ENCODE measurements at regions not wholly inside any gene's neighbourhood (a gene's known extent, or its start where the extent isn't known, plus 50 kb on each side); places are given as distances from the start of the nearest gene placed in this dataset.
"Not testable (repeated sequence)": the region's sequence is repeated elsewhere in the genome, so short reads cannot be mapped to it uniquely, and the experiment has no call there.

- DNase-seq (ENCODE audit: low spot score), result no peak
These were observed 481.6 kb upstream of the LRRC7 start for GRCh38 chr1:69086148-69086547.

DNA sequence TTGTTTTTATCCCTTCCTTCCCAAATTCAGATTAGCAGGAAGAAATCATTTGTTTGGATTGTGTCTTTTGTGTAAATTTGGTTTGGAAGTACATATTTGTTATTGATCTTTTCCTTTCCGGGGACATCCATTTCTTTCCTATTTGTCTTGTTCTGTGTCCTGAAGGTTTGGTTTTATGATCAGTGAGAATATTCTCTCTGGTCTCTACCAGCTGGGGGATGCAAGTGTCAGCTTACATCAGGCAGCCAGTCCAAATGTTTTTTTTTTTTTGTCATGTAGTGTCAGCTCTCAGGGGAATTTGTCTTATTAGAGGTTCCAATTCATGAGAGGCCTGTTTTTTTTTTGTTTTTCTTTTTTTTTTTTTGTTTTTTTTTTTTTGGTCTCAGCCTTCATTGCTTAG lies 479.2 kb upstream of the LRRC7 start:
- DNase-seq (ENCODE audit: low spot score), result no peak

DNA sequence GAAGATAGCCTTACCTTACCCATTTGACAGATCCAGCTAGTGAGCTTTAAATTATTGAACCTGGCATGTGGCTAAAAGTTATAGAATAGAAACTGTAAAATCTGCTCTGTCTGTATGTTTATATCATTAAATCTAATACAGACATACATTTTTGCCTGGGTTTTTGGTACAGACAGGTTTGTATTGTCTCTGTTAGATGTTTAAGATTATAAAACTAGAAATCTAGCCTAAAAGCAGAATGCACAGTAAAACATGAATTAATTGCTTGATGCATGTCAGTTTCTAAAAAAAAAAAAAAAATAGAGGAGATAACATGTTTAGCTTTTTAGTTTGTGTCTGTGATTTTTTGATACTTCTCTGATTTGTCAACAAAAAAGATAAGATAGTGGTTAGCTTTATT lies 477.6 kb upstream of the LRRC7 start:
- DNase-seq (ENCODE audit: low spot score), result no peak

- no peak for DNase-seq (ENCODE audit: low spot score)
These were observed 477.0 kb upstream of the LRRC7 start for GRCh38 chr1:69090752-69091151.

DNA sequence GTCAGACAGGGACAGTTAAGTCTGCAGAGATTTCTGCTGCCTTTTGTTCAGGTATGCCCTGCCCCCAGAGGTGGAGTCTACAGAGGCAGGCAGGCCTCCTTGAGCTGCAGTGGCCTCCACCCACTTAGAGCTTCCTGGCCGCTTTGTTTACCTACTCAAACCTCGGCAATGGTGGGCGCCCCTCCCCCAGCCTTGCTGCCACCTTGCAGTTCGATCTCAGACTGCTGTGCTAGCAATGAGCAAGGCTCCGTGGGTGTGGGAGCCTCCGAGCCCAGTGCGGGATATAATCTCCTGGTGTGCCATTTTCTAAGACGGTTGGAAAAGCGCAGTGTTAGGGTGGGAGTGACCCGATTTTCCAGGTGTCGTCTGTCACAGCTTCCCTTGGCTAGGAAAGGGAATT lies 465.7 kb upstream of the LRRC7 start:
- DNase-seq (ENCODE audit: low spot score), result not testable (repeated sequence)

- no peak for DNase-seq (ENCODE audit: low spot score)
These were observed 464.5 kb upstream of the LRRC7 start for GRCh38 chr1:69103213-69103612.

DNA sequence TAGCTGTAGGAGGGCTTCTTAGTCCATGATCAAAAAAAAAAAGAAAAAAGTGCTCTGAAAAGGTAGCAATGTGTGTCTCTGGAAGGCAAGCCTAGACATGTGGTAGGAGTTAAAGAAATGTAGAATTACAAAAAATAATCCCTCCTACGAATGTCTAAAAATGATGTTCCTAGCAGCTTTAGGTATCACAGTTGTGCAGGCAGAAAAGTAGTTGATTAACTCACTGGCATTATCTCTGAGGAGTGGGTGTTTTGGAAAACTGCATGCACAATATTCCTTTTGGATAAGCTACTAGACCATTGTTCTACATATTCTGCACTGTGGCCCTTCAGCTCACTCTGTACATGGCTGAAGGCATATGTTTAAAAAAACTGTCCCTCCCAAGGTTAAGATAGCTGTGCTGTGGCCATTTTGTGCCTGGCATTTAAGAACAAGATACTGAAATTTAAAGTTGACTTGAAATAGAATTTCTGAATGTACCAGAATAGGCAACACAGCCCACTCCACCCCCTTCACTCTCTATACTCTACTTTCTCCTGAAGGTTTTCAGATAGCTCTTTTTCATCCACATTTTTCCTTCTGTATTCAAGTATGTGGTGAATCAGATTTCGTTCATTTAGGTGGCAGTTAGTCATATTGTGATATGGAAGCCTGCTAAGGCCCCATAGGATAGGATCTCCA lies 463.9 kb upstream of the LRRC7 start:
- DNase-seq (ENCODE audit: low spot score), result no peak

GRCh38 chr1:69104894-69105293 lies 462.8 kb upstream of the LRRC7 start:
- DNase-seq (ENCODE audit: low spot score), result no peak

DNA sequence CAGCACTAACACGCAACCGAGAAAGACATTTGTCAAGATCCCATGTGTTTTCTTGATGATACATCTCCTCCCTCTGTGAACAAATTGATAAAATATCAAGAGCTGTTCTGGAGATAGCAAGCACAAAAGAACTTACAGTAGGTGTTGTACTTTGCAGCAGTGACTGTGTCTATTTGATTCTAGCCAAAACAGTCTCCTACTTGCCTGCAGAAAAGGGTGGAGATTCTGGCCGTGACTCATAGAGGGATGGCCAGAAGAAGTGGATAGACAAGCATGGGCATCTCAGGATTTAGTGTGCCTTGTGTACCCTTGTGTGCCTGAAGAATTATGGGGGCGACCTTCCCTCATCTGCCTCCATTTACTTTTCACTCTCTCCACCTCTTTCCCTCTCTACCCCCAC lies 458.4 kb upstream of the LRRC7 start:
- DNase-seq (ENCODE audit: low spot score), result no peak

- DNase-seq (ENCODE audit: low spot score), result no peak
These were observed 456.9 kb upstream of the LRRC7 start for GRCh38 chr1:69110851-69111250.

DNA sequence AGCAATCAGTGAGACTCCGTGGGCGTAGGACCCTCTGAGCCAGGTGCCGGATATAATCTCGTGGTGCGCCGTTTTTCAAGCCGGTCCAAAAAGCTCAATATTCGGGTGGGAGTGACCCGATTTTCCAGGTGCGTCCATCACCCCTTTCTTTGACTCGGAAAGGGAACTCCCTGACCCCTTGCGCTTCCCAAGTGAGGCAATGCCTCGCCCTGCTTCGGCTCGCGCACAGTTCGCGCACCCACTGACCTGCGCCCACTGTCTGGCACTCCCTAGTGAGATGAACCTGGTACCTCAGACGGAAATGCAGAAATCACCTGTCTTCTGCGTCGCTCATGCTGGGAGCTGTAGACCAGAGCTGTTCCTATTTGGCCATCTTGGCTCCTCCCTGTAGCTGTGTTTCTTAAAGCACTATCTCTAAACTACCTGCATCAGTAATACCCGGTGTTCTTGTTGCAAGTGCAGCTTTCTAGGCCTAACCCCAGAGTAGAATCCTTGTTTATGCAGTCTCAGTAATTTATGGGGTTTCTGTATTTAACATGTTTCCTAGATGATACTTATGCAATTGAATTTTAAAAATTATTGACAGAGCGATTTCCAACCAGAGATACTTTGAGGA lies 447.5 kb upstream of the LRRC7 start:
- not testable (repeated sequence) for DNase-seq (ENCODE audit: low spot score)

- no peak for DNase-seq (ENCODE audit: low spot score)
These were observed 446.9 kb upstream of the LRRC7 start for GRCh38 chr1:69120817-69121216.

GRCh38 chr1:69121723-69122122 lies 446.0 kb upstream of the LRRC7 start:
- peak; percentile 3 for DNase-seq (ENCODE audit: low spot score)

DNA sequence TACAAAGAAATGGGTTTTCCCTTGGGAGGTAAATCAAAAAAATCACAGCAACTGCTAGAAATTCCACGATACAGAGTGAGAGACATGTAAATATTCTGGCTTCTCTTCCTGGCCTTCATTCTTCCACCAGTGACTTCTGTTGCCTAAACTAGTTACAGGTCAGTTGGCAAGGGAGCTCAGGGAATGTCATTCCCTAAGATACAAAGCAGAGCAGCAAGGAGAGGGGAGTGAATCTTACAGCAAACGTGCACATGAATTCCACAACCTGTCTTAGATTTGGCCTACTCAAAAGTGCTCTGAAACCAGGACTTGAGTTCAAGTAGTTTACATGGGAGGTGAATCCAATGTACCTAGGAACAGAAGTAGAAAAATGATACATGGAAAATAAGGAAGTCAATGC lies 445.3 kb upstream of the LRRC7 start:
- DNase-seq (ENCODE audit: low spot score), result no peak

DNA sequence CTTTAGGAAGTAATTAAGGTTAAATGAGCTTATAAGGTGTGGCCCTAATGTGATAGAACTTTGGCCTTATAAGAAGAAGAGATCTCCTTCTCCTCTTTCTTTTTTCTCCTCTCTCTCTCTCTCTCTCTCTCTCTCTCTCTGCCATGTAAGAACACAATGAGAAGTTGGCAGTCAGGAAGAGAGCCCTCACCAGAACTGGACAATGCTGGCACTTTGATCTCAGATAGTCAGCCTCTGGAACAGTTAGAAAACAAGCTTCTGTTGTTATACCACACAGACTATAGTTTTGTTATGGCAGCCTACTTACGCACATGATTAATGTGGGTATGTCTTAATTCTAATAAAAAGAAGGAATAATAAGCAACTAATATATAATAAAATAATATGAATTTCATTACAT lies 444.2 kb upstream of the LRRC7 start:
- DNase-seq (ENCODE audit: low spot score), result no peak

DNA sequence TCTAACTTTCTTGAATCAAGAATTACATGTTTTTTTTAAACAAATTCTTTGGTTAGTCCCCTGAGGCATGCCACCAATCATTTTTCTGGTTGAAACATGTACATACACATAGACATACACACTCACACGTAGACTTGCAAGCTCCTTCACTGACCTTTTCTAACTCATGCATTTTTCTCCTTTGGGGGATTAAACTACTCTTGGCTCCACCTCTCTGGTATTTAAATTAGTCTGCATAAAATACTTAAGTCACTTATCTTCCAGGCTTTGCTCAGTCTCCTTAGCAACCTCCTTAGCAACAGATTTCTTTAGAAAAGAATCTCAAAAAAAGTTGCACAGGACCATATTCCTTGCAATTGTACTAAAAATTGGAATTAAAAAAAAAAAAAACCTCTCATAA lies 440.9 kb upstream of the LRRC7 start:
- DNase-seq (ENCODE audit: low spot score), result no peak

DNA sequence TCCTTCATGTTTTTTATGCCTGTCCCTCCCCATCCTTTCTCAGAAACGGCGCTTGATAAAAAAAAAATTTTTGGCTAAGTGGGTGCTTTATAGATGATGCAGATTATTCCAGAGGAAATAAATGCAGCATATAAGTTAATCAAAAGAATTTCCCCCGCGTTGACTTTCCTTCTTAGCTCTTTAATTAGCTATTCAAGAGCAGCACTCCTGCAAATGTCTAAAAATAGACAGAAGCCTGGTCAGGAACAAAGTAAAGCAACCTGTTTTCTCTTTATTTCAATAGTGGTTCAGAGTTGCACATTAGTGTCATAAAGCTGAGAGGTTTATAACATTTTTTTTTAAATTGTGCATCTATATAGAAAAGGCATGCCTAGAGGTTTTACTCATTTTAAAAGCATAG lies 439.5 kb upstream of the LRRC7 start:
- no peak for DNase-seq (ENCODE audit: low spot score)

- DNase-seq (ENCODE audit: low spot score), result no peak
These were observed 438.2 kb upstream of the LRRC7 start for GRCh38 chr1:69129538-69129937.

DNA sequence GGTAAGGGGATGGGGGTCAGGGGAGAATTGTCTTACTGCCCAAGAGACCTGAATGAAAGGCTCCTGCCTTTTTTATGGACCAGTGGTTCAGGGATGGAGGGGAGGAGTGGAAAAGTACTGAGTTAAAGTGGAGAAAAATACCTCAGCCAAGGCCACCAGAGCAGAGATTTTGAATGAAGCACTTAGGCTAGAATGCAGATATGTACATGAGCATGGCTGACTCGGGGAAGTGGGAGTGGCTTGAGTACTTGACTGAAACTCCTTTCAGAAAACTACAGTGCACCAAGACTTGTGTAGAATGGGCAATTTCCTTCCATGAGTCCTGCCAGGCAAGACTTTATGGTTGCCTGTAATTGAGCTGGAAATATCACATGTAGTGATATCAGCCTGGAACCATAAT lies 429.6 kb upstream of the LRRC7 start:
- no peak for DNase-seq (ENCODE audit: low spot score)

DNA sequence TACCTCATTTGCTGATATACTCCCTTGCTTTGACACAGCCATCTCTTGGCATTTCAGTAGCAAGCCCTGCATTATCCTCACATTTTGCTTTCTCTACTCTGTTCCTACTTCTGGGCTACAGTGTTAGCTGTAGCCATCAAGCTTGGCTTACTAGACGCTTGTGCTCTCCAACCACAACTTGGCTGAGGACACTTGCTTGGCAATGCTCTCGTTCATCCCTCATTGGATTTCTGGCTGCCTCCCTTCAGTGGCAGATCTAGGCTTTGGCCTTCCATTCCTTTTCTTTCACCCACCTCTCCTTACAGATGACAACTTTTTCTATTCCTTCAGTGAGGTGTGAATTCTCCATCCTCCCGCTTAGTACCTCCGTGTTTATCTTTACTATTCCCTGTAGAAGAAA lies 428.7 kb upstream of the LRRC7 start:
- no peak for DNase-seq (ENCODE audit: low spot score)

GRCh38 chr1:69146303-69146702 lies 421.4 kb upstream of the LRRC7 start:
- DNase-seq (ENCODE audit: low spot score), result no peak

- no peak for DNase-seq (ENCODE audit: low spot score)
These were observed 419.0 kb upstream of the LRRC7 start for GRCh38 chr1:69148731-69149130.

- DNase-seq (ENCODE audit: low spot score), result no peak
These were observed 410.5 kb upstream of the LRRC7 start for GRCh38 chr1:69157046-69157756.

- DNase-seq (ENCODE audit: low spot score), result no peak
These were observed 404.5 kb upstream of the LRRC7 start for GRCh38 chr1:69163241-69163640.
